GM12874 (cell line): ENCODE measurements at regions not wholly inside any gene's neighbourhood (a gene's known extent, or its start where the extent isn't known, plus 50 kb on each side); places are given as distances from the start of the nearest gene placed in this dataset.

Source experiments
- CTCF ChIP-seq: IDR thresholded peaks from 2 replicates; pipeline ENCODE4 v1.5.1; 2011; ENCODE audit warnings: low read depth, mild to moderate bottlenecking, control low read depth, low read length, moderate library complexity; ENCODE audit not compliant: insufficient read depth

GRCh38 chr6:11911538-11911937 lies 100.6 kb upstream of the HIVEP1 start:
- TF ChIP-seq CTCF, result no peak

DNA sequence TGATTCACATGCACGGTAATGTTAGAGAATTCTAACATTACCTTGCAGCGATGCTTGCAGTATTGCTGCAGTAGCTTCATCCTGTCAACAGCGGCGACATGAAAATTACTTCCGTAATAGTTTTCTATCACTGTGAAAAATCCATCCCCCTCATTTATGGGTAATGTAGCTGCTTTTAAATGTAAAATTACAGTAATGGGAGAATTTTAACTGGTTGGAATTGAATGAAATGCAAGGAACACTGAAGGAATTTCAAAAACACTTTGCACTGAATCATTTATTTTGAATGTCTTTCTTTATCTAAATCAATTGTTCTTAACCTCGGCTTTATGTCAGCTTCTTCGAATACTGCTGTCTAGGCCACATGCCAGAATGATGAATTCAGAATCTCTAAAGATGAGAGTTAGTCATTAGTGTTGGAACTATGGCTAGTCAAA lies 102.4 kb upstream of the HIVEP1 start:
- TF ChIP-seq CTCF, result no peak

- no peak for TF ChIP-seq CTCF
Observed at GRCh38 chr6:11908436-11909105, 103.5 kb upstream of the HIVEP1 start.

DNA sequence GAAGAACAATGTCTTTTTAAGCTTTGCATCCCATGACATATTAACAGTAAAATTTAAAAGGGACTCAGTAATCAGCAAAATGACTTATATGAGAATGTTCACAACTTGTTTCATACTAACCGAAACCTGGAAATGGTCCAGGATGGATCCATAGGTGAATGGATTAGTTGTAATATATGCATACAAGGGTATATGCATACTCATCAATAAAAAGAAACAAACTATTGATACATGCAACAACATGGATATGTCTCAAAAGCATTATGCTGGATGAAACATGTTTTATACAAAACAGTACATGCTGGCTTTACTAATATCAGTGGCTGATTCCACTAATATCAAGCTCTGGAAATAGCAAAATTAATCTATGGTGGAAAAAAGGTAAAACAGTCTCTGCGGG lies 108.5 kb upstream of the HIVEP1 start:
- TF ChIP-seq CTCF, result no peak

DNA sequence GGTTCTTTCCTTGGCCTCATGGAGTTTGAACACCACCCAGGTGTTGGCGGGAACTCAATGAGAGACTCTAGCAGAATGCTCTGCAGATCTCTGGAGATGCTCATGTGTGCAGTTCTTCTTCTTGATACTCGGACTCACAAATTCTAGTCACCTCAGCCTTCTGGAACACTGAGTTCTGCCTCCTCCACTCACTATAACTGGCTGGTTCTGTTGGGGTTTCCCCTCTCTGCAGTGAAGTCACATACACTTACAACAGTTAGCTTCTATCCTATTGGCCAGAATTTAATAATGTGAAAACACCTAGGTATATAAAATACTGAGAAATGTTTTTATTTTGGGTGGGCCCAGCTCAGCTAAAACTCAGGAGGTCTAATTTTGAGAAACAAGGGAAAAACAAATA lies 109.6 kb upstream of the HIVEP1 start:
- no peak for TF ChIP-seq CTCF

DNA sequence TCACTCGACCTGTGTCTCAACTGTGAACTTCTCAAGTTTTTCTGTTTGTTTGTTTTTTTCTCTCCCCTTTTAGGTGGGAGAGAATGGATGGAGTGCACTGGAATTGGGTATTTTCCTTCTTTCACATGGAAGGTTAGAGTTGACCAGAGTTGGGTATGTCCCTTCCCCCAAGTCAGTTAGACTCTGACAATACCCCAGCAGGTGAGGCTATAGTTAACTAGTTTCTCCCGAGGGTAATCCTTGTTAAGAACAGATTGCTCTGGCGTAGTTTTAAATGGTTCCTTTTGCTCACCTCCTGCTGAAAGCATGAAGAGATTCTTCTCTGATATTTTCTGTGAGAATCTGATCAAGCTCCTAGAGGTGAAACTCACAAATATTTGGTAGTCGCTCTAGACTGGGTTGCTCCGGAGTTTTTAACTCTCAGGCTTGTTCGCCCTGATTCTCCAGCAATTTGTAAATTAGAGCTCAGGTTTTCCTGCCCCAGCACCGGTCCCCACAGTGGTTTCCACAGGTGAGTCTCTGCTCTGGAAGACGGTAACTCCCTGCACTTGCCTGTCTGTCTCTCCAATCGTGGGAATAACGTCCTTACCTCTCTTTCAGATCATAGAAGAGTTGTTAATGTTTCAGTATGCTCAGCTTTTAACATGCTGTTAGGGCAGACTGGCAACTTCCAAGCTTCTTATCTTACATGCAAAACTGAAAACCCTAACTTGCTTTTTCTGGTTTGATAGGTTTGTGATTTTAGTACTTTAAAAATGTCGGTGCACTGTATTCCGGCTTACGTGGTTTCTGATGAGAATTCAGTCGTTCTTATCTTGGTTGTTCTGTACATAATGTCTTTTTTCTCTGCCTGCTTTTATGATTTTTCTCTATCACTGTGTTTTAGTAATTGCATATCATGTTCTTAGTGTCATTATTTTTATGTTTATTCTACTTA lies 111.2 kb upstream of the HIVEP1 start:
- no peak for TF ChIP-seq CTCF

- no peak for TF ChIP-seq CTCF
Observed at GRCh38 chr6:11899645-11900044, 112.5 kb upstream of the HIVEP1 start.
